ENCODE measurements at regions not wholly inside any gene's neighbourhood (a gene's known extent, or its start where the extent isn't known, plus 50 kb on each side); places are given as distances from the start of the nearest gene placed in this dataset.

- TF ChIP-seq ELF1 (IDR thresholded peaks at IDR 0.05; ENCODE audit: borderline replicate concordance, low read depth) (no peak), CEBPB (IDR thresholded peaks at IDR 0.05; ENCODE audit: low read depth) (no peak)
These were observed 558.5 kb downstream of the CPS1 start (continued) for GRCh38 chr2:211114826-211115455.

- Histone ChIP-seq H3K9me2 (ENCODE audit: insufficient read depth) (no peaks in the 10 kb centered on the region; the same call in 1 of the 2 replicates), H3K4me3 (replicated peaks in 1 of 2; ENCODE audit: low read depth in 1 of 2, low read length in 2 of 2) (no peak overlapping the region), H3K9me3 (ENCODE audit: control insufficient read depth in 1 of 2, insufficient read depth in 1 of 2, low read depth in 1 of 2, low read length in 2 of 2) (no peaks in the 10 kb centered on the region), H3K27me3 (ENCODE audit: insufficient read depth, low read length) (no peaks in the 10 kb centered on the region), H4K20me1 (ENCODE audit: insufficient read depth) (no peaks in the 10 kb centered on the region), H3K4me2 (ENCODE audit: low read length) (no peak overlapping the region), H3K4me1 (ENCODE audit: control insufficient read depth in 1 of 2, insufficient read depth in 2 of 2, low read length in 2 of 2) (no peaks in the 10 kb centered on the region), H3K9ac (ENCODE audit: low read length) (no peak overlapping the region), H3K79me2 (ENCODE audit: insufficient read depth, low read length) (no peaks in the 10 kb centered on the region), H3K27ac (ENCODE audit: low read depth, low read length) (no peak overlapping the region), H3K36me3 (ENCODE audit: control insufficient read depth in 1 of 2, insufficient read depth in 2 of 2, low read length in 2 of 2) (no peaks in the 10 kb centered on the region), H2AFZ (ENCODE audit: low read depth, low read length, poor library complexity, severe bottlenecking) (no peak overlapping the region)
- intact Hi-C loops (cut with micrococcal nuclease): no loop called here
- CTCF ChIA-PET: no interaction called here
- no peak for ATAC-seq
- DNase-seq (ENCODE audit: low read depth, low spot score): no peak
- TF ChIP-seq SIN3A (IDR thresholded peaks at IDR 0.05; ENCODE audit: low read depth) (no peak), CEBPB (IDR thresholded peaks at IDR 0.05; ENCODE audit: low read depth) (no peak), MAX (IDR thresholded peaks at IDR 0.05) (no peak), YY1 (IDR thresholded peaks at IDR 0.05; ENCODE audit: extremely low read depth, insufficient replicate concordance, low read depth, low read length) (no peak), RAD21 (IDR thresholded peaks at IDR 0.05; ENCODE audit: low read depth) (no peak), JUND (IDR thresholded peaks at IDR 0.05) (no peak)
- POLR2A ChIA-PET: no interaction called here
- RAD21 ChIA-PET (ENCODE audit: low non-redundant PET in 1 of 2, low total read pairs in 2 of 2, uncharacterized antibody in 2 of 2, unreplicated experiment in 2 of 2): no interaction called here
- no TSS peak for BruUV-seq (replicated peaks)
These were observed 560.6 kb downstream of the CPS1 start for GRCh38 chr2:211117026-211117425.

GRCh38 chr2:211126256-211126655 is 569.9 kb downstream of the CPS1 start:
- ChIA-PET CTCF (no interaction called here), RAD21 (ENCODE audit: low non-redundant PET in 1 of 2, low total read pairs in 2 of 2, uncharacterized antibody in 2 of 2, unreplicated experiment in 2 of 2) (no interaction called here), POLR2A (no interaction called here)
- H3K4me2 ChIP-seq (ENCODE audit: low read length): no peak overlapping the region
- no peak overlapping the region for H3K27ac ChIP-seq (ENCODE audit: low read depth, low read length)
- no peak for TF ChIP-seq SRF (IDR thresholded peaks at IDR 0.05; ENCODE audit: low read depth)
- no peak for TF ChIP-seq JUND (IDR thresholded peaks at IDR 0.05)
- no peak for TF ChIP-seq YY1 (IDR thresholded peaks at IDR 0.05; ENCODE audit: extremely low read depth, insufficient replicate concordance, low read depth, low read length)
- H3K9me3 ChIP-seq (ENCODE audit: control insufficient read depth in 1 of 2, insufficient read depth in 1 of 2, low read depth in 1 of 2, low read length in 2 of 2): no peaks in the 10 kb centered on the region
- no TSS peak for BruUV-seq (replicated peaks)
- no peaks in the 10 kb centered on the region for H4K20me1 ChIP-seq (ENCODE audit: insufficient read depth)
- H3K27me3 ChIP-seq (ENCODE audit: insufficient read depth, low read length): no peaks in the 10 kb centered on the region
- no peak for DNase-seq (ENCODE audit: low read depth, low spot score)
- no peak for ATAC-seq
- no peak overlapping the region for H3K9ac ChIP-seq (ENCODE audit: low read length)
- intact Hi-C loops (cut with micrococcal nuclease): no loop called here
- no peak overlapping the region for H3K4me3 ChIP-seq (replicated peaks in 1 of 2; ENCODE audit: low read depth in 1 of 2, low read length in 2 of 2)
- no peak overlapping the region for H2AFZ ChIP-seq (ENCODE audit: low read depth, low read length, poor library complexity, severe bottlenecking)
- no peaks in the 10 kb centered on the region for H3K36me3 ChIP-seq (ENCODE audit: control insufficient read depth in 1 of 2, insufficient read depth in 2 of 2, low read length in 2 of 2)
- H3K79me2 ChIP-seq (ENCODE audit: insufficient read depth, low read length): no peaks in the 10 kb centered on the region
- no peaks in the 10 kb centered on the region for H3K9me2 ChIP-seq (ENCODE audit: insufficient read depth)
- H3K4me1 ChIP-seq (ENCODE audit: control insufficient read depth in 1 of 2, insufficient read depth in 2 of 2, low read length in 2 of 2): no peaks in the 10 kb centered on the region

Measured in HCT116 (cell line).